IMR-90 (cell line): ENCODE measurements at regions not wholly inside any gene's neighbourhood (a gene's known extent, or its start where the extent isn't known, plus 50 kb on each side); places are given as distances from the start of the nearest gene placed in this dataset.

ENCODE experiments used
- BHLHE40 ChIP-seq: fragments of 150-350 bp; IDR thresholded peaks from 2 replicates; pipeline ENCODE4 v1.6.1; 2016; ENCODE audit warnings: mild to moderate bottlenecking, low read depth, low read length
- CEBPB ChIP-seq: IDR thresholded peaks from 2 replicates; pipeline ENCODE4 v1.6.1; 2012; ENCODE audit warnings: low read depth, low read length, improper control_type of control experiment
- CHD1 ChIP-seq: IDR thresholded peaks from 2 replicates; pipeline ENCODE4 v1.6.1; 2012; ENCODE audit warnings: low read depth, low read length, improper control_type of control experiment
- FOS ChIP-seq: fragments of 150-350 bp; IDR thresholded peaks from 2 replicates; pipeline ENCODE4 v1.6.1; 2016; ENCODE audit warnings: low read depth, low read length
- MAFK ChIP-seq: IDR thresholded peaks from 2 replicates; pipeline ENCODE4 v1.6.1; 2012; ENCODE audit warnings: low read depth, low read length, improper control_type of control experiment
- MXI1 ChIP-seq: IDR thresholded peaks from 2 replicates; pipeline ENCODE4 v1.6.1; 2012; ENCODE audit warnings: low read depth, mild to moderate bottlenecking, low read length, moderate library complexity, borderline replicate concordance
- NFE2L2 ChIP-seq: fragments of 150-350 bp; IDR thresholded peaks from 2 replicates; pipeline ENCODE4 v1.6.1; 2016; ENCODE audit warnings: low read depth, mild to moderate bottlenecking, low read length
- POLR2A ChIP-seq: IDR thresholded peaks from 2 replicates; pipeline ENCODE4 v1.6.1; 2012; ENCODE audit warnings: mild to moderate bottlenecking, low read depth, low read length
- RAD21 ChIP-seq: IDR thresholded peaks from 2 replicates; pipeline ENCODE4 v1.6.1; 2012; ENCODE audit warnings: low read length, improper control_type of control experiment
- RFX5 ChIP-seq: IDR thresholded peaks from 2 replicates; pipeline ENCODE4 v1.8.0; 2012; ENCODE audit warnings: low read depth, mild to moderate bottlenecking, low read length, moderate library complexity
- USF2 ChIP-seq: fragments of 150-350 bp; IDR thresholded peaks from 2 replicates; pipeline ENCODE4 v1.6.1; 2017; ENCODE audit warnings: mild to moderate bottlenecking, antibody characterized with exemption, low read length, low read depth
- TF ChIP-seq, protein P1 (sequence below): conservative IDR thresholded peaks from 2 replicates; pipeline ENCODE4 v1.5.1; 2012; ENCODE audit warnings: mild to moderate bottlenecking, low read depth, low read length, improper control_type of control experiment
- TF ChIP-seq, protein P2 (sequence below): fragments of 150-350 bp; IDR thresholded peaks from 2 replicates; pipeline ENCODE4 v1.6.1; 2016; ENCODE audit warnings: low read depth, mild to moderate bottlenecking, low read length, moderate library complexity, borderline replicate concordance

DNA sequence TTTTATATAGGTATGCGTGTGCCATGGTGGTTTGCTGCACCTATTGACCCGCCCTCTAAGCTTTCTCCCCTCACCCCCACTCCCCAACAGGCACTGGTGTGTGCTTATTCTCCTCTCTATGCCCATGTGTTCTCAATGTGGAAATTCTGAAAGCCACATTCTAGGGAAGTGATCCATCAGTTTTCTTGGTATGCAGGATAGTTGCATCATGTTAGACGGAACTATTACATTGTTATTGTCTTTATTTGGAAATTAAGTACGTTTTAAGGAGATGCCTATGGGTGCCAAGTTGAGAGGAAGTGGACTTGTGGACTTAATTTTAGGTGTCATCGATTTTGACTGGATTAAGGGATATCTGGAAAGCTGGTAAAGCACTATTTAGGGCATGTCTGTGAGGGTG lies 204.6 kb downstream of the RBM46 start:
- TF ChIP-seq, protein P1, sequence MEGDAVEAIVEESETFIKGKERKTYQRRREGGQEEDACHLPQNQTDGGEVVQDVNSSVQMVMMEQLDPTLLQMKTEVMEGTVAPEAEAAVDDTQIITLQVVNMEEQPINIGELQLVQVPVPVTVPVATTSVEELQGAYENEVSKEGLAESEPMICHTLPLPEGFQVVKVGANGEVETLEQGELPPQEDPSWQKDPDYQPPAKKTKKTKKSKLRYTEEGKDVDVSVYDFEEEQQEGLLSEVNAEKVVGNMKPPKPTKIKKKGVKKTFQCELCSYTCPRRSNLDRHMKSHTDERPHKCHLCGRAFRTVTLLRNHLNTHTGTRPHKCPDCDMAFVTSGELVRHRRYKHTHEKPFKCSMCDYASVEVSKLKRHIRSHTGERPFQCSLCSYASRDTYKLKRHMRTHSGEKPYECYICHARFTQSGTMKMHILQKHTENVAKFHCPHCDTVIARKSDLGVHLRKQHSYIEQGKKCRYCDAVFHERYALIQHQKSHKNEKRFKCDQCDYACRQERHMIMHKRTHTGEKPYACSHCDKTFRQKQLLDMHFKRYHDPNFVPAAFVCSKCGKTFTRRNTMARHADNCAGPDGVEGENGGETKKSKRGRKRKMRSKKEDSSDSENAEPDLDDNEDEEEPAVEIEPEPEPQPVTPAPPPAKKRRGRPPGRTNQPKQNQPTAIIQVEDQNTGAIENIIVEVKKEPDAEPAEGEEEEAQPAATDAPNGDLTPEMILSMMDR: no peak
- TF ChIP-seq POLR2A: no peak
- no peak for TF ChIP-seq BHLHE40
- no peak for TF ChIP-seq RFX5
- no peak for TF ChIP-seq MAFK
- TF ChIP-seq USF2: no peak
- TF ChIP-seq MXI1: no peak
- TF ChIP-seq, protein P2, sequence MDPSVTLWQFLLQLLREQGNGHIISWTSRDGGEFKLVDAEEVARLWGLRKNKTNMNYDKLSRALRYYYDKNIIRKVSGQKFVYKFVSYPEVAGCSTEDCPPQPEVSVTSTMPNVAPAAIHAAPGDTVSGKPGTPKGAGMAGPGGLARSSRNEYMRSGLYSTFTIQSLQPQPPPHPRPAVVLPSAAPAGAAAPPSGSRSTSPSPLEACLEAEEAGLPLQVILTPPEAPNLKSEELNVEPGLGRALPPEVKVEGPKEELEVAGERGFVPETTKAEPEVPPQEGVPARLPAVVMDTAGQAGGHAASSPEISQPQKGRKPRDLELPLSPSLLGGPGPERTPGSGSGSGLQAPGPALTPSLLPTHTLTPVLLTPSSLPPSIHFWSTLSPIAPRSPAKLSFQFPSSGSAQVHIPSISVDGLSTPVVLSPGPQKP: no peak
- no peak for TF ChIP-seq NFE2L2
- no peak for TF ChIP-seq CEBPB
- TF ChIP-seq RAD21: no peak
- TF ChIP-seq FOS: no peak
- TF ChIP-seq CHD1: no peak
